ENCODE measurements at regions not wholly inside any gene's neighbourhood (a gene's known extent, or its start where the extent isn't known, plus 50 kb on each side); places are given as distances from the start of the nearest gene placed in this dataset.
"Not testable (repeated sequence)": the region's sequence is repeated elsewhere in the genome, so short reads cannot be mapped to it uniquely, and the experiment has no call there.

- DNase-seq (ENCODE audit: low read depth, low spot score): no peak
These were observed 144.3 kb upstream of the KCNE2 start for GRCh38 chr21:34219334-34220060.

GRCh38 chr21:34220556-34221195 lies 143.1 kb upstream of the KCNE2 start:
- DNase-seq (ENCODE audit: low read depth, low spot score): no peak

- no peak for DNase-seq (ENCODE audit: low read depth, low spot score)
These were observed 142.3 kb upstream of the KCNE2 start for GRCh38 chr21:34221331-34222030.

GRCh38 chr21:34222031-34222335 lies 141.8 kb upstream of the KCNE2 start:
- no peak for DNase-seq (ENCODE audit: low read depth, low spot score)

GRCh38 chr21:34223376-34223775 lies 140.4 kb upstream of the KCNE2 start:
- no peak for DNase-seq (ENCODE audit: low read depth, low spot score)

- no peak for DNase-seq (ENCODE audit: low read depth, low spot score)
These were observed 136.4 kb upstream of the KCNE2 start for GRCh38 chr21:34227386-34227852.

GRCh38 chr21:34228792-34229191 lies 135.0 kb upstream of the KCNE2 start:
- DNase-seq (ENCODE audit: low read depth, low spot score): no peak

GRCh38 chr21:34229353-34229752 lies 134.5 kb upstream of the KCNE2 start:
- DNase-seq (ENCODE audit: low read depth, low spot score): no peak

- not testable (repeated sequence) for DNase-seq (ENCODE audit: low read depth, low spot score)
These were observed 130.1 kb upstream of the KCNE2 start for GRCh38 chr21:34233741-34234140.

GRCh38 chr21:34235514-34235913 lies 128.3 kb upstream of the KCNE2 start:
- no peak for DNase-seq (ENCODE audit: low read depth, low spot score)

GRCh38 chr21:34242973-34243372 lies 120.8 kb upstream of the KCNE2 start:
- no peak for DNase-seq (ENCODE audit: low read depth, low spot score)

GRCh38 chr21:34243562-34243961 lies 120.2 kb upstream of the KCNE2 start:
- DNase-seq (ENCODE audit: low read depth, low spot score): no peak

- no peak for DNase-seq (ENCODE audit: low read depth, low spot score)
These were observed 111.1 kb upstream of the KCNE2 start for GRCh38 chr21:34252751-34253150.

- DNase-seq (ENCODE audit: low read depth, low spot score): no peak
These were observed 108.7 kb upstream of the KCNE2 start for GRCh38 chr21:34255073-34255472.

GRCh38 chr21:34260277-34261008 lies 103.4 kb upstream of the KCNE2 start:
- DNase-seq (ENCODE audit: low read depth, low spot score): no peak

GRCh38 chr21:34261841-34262468 lies 101.9 kb upstream of the KCNE2 start:
- DNase-seq (ENCODE audit: low read depth, low spot score): no peak

GRCh38 chr21:34262469-34262845 lies 101.3 kb upstream of the KCNE2 start:
- no peak for DNase-seq (ENCODE audit: low read depth, low spot score)

GRCh38 chr21:34263629-34264028 lies 100.2 kb upstream of the KCNE2 start:
- no peak for DNase-seq (ENCODE audit: low read depth, low spot score)

GRCh38 chr21:34266351-34266750 lies 97.5 kb upstream of the KCNE2 start:
- no peak for DNase-seq (ENCODE audit: low read depth, low spot score)

- DNase-seq (ENCODE audit: low read depth, low spot score): no peak
These were observed 95.3 kb upstream of the KCNE2 start for GRCh38 chr21:34268493-34268892.

GRCh38 chr21:34270411-34270810 lies 93.4 kb upstream of the KCNE2 start:
- DNase-seq (ENCODE audit: low read depth, low spot score): no peak

Data from smooth muscle cell of the brain vasculature (primary cell).